MM.1S (cell line): ENCODE measurements at regions not wholly inside any gene's neighbourhood (a gene's known extent, or its start where the extent isn't known, plus 50 kb on each side); places are given as distances from the start of the nearest gene placed in this dataset.

Experiments used
- DNase-seq: peaks from one replicate; pipeline ENCODE4 v3.0.0-alpha.2; 2015
- H2AFZ ChIP-seq: fragments of 300-600 bp; sonication (generic); 2 replicates; pipeline ENCODE4 v1.6.0; 2016; ENCODE audit warnings: antibody characterized with exemption, low read length
- H3F3A ChIP-seq: fragments of 300-600 bp; sonication (generic); 2 replicates; pipeline ENCODE4 v1.6.1; 2016; ENCODE audit warnings: mild to moderate bottlenecking, antibody characterized with exemption, low read length, moderate library complexity, mixed read lengths; ENCODE audit not compliant: insufficient read depth
- H3K27ac ChIP-seq: fragments of 300-600 bp; sonication (generic); 2 replicates; pipeline ENCODE4 v1.5.1; 2016; ENCODE audit warnings: mild to moderate bottlenecking, low read length
- H3K27me3 ChIP-seq: fragments of 300-600 bp; sonication (generic); replicated peaks from 2 replicates; pipeline ENCODE4 v1.6.0; 2016; ENCODE audit warnings: low read length; ENCODE audit not compliant: insufficient read depth
- H3K36me3 ChIP-seq: fragments of 300-600 bp; sonication (generic); replicated peaks from 2 replicates; pipeline ENCODE4 v1.6.1; 2016; ENCODE audit warnings: mild to moderate bottlenecking, low read length, mixed read lengths; ENCODE audit not compliant: insufficient read depth
- H3K4me1 ChIP-seq: fragments of 300-600 bp; sonication (generic); 2 replicates; pipeline ENCODE4 v1.6.1; 2016; ENCODE audit warnings: low read length, mixed read lengths
- H3K4me2 ChIP-seq: fragments of 300-600 bp; sonication (generic); 2 replicates; pipeline ENCODE4 v1.6.0; 2016; ENCODE audit warnings: low read depth, low read length
- H3K4me3 ChIP-seq: fragments of 300-600 bp; sonication (generic); 2 replicates; pipeline ENCODE4 v1.5.1; 2016; ENCODE audit warnings: low read length, mixed read lengths
- H3K79me2 ChIP-seq: fragments of 300-600 bp; sonication (generic); 2 replicates; pipeline ENCODE4 v1.6.1; 2016; ENCODE audit warnings: mixed run types, low read length, mixed read lengths
- H3K9ac ChIP-seq: fragments of 300-600 bp; sonication (generic); 2 replicates; pipeline ENCODE4 v1.6.1; 2016; ENCODE audit warnings: low read length, mixed read lengths
- H3K9me2 ChIP-seq: fragments of 300-600 bp; sonication (generic); replicated peaks from 2 replicates; pipeline ENCODE4 v1.6.1; 2016; ENCODE audit warnings: mild to moderate bottlenecking, low read length, mixed read lengths; ENCODE audit not compliant: insufficient read depth
- H3K9me3 ChIP-seq: fragments of 300-600 bp; sonication (generic); replicated peaks from 2 replicates; pipeline ENCODE4 v1.6.1; 2016; ENCODE audit warnings: mild to moderate bottlenecking, low read length, mixed read lengths; ENCODE audit not compliant: insufficient read depth
- H4K20me1 ChIP-seq: fragments of 300-600 bp; sonication (generic); 2 replicates; pipeline ENCODE4 v1.6.1; 2016; ENCODE audit warnings: mild to moderate bottlenecking, low read length, moderate library complexity, mixed read lengths; ENCODE audit not compliant: insufficient read depth
- CTCF ChIP-seq: fragments of 300-600 bp; sonication (generic); IDR thresholded peaks from 2 replicates; pipeline ENCODE4 v1.5.1; 2016; ENCODE audit warnings: antibody characterized with exemption, low read length, mixed read lengths
- EZH2 ChIP-seq: fragments of 300-600 bp; sonication (generic); optimal IDR thresholded peaks from 2 replicates; pipeline ENCODE3; 2017; ENCODE audit warnings: low read depth, mild to moderate bottlenecking, antibody characterized with exemption, low read length, mixed read lengths
- EZH2phosphoT487 ChIP-seq: fragments of 300-600 bp; sonication (generic); IDR thresholded peaks from 2 replicates; pipeline ENCODE4 v1.6.1; 2018; ENCODE audit warnings: antibody characterized with exemption, low read length

GRCh38 chr2:34991508-34992274 lies 1363.9 kb upstream of the CRIM1 start:
- H3K27me3 ChIP-seq, result no peaks in the 10 kb centered on the region
- TF ChIP-seq CTCF, result no peak
- DNase-seq, result no peak

GRCh38 chr2:34985474-34985873 lies 1370.1 kb upstream of the CRIM1 start:
- no peak overlapping the region for H3K27ac ChIP-seq
- TF ChIP-seq EZH2phosphoT487 (no peak), CTCF (no peak), EZH2 (no peak)
- H3K4me3 ChIP-seq, result no peak overlapping the region
- H3F3A ChIP-seq, result no peaks in the 10 kb centered on the region
- DNase-seq, result no peak
- H3K36me3 ChIP-seq, result no peaks in the 10 kb centered on the region
- no peaks in the 10 kb centered on the region for H3K9me2 ChIP-seq
- H3K9me3 ChIP-seq, result no peaks in the 10 kb centered on the region
- no peaks in the 10 kb centered on the region for H3K27me3 ChIP-seq
- no peaks in the 10 kb centered on the region for H3K4me1 ChIP-seq
- H2AFZ ChIP-seq, result no peak overlapping the region
- H3K4me2 ChIP-seq, result no peak overlapping the region
- no peaks in the 10 kb centered on the region for H4K20me1 ChIP-seq
- H3K9ac ChIP-seq, result no peak overlapping the region
- H3K79me2 ChIP-seq, result no peaks in the 10 kb centered on the region

More at GRCh38 chr2:34991508-34992274, 1363.9 kb upstream of the CRIM1 start:
- Histone ChIP-seq H4K20me1 (no peaks in the 10 kb centered on the region), H3K9me3 (no peaks in the 10 kb centered on the region), H3K9me2 (no peaks in the 10 kb centered on the region), H3K27ac (no peak overlapping the region), H3K4me1 (no peaks in the 10 kb centered on the region), H3K4me2 (no peak overlapping the region), H3K9ac (no peak overlapping the region), H3K36me3 (no peaks in the 10 kb centered on the region), H3K4me3 (no peak overlapping the region), H3K79me2 (no peaks in the 10 kb centered on the region), H3F3A (no peaks in the 10 kb centered on the region), H2AFZ (no peak overlapping the region)

- no peak overlapping the region for H2AFZ ChIP-seq
- DNase-seq, result peak; percentile 34
- no peak overlapping the region for H3K9ac ChIP-seq
- H3K4me1 ChIP-seq, result no peaks in the 10 kb centered on the region
- H3K27me3 ChIP-seq, result no peaks in the 10 kb centered on the region
- no peak overlapping the region; the same call in 1 of the 2 replicates for H3K27ac ChIP-seq
- H3K9me2 ChIP-seq, result no peaks in the 10 kb centered on the region
- H3K9me3 ChIP-seq, result no peaks in the 10 kb centered on the region
- no peak overlapping the region for H3K4me3 ChIP-seq
- no peaks in the 10 kb centered on the region for H4K20me1 ChIP-seq
- no peak for TF ChIP-seq EZH2phosphoT487
- TF ChIP-seq CTCF, result no peak
- no peak for TF ChIP-seq EZH2
- H3F3A ChIP-seq, result no peaks in the 10 kb centered on the region
- 0 out of 2 replicates have a peak overlapping the region, but pooled peaks have one; percentile 12 for H3K4me2 ChIP-seq
- H3K79me2 ChIP-seq, result no peaks in the 10 kb centered on the region
- no peaks in the 10 kb centered on the region for H3K36me3 ChIP-seq
Observed at GRCh38 chr2:34980689-34981088, 1374.9 kb upstream of the CRIM1 start.
